Pancreas (tissue), 10 donors: ENCODE measurements at regions not wholly inside any gene's neighbourhood (a gene's known extent, or its start where the extent isn't known, plus 50 kb on each side); places are given as distances from the start of the nearest gene placed in this dataset.

Experiments used
- ATAC-seq, 4 donors: fragments of 200-7000 bp; cut with Tn5 transposase; one replicate each; pipeline versions ENCODE4 v1.8.0 to v1.9.1; 2020; ENCODE audit warnings: mild to moderate bottlenecking in 4 of 4, moderate library complexity in 4 of 4
- DNase-seq, 6 donors: peaks; one replicate each; pipeline ENCODE4 v3.0.0-alpha.2; 2020
- FAIRE-seq: peaks from 2 replicates; lab custom pipeline; 2012; peaks lifted over from hg19 to GRCh38; lab: Jason Lieb, UNC
- H3K27ac ChIP-seq, 4 donors: fragments of 200-600 bp; sonication (generic); 1 replicate in 3 of 4; 2 replicates in 1 of 4; pipeline versions ENCODE4 v1.5.0 to v1.8.0; 2020
- H3K27me3 ChIP-seq, 4 donors: fragments of 200-600 bp; one replicate each; pipeline ENCODE4 v1.8.0; 2021
- H3K36me3 ChIP-seq, 3 donors: fragments of 200-600 bp; sonication (generic) in 1 of 3; one replicate each; pipeline versions ENCODE4 v1.5.0 to v1.8.0; 2020 to 2021
- H3K4me1 ChIP-seq, 3 donors: fragments of 200-600 bp; one replicate each; pipeline ENCODE4 v1.8.0; 2021
- H3K4me3 ChIP-seq, 4 donors: fragments of 200-600 bp; sonication (generic) in 2 of 4; one replicate each; pipeline versions ENCODE4 v1.5.0 to v1.8.0; 2020 to 2021
- H3K9me3 ChIP-seq, 4 donors: fragments of 200-600 bp; one replicate each; pipeline ENCODE4 v1.8.0; 2021
- WGBS, 2 donors: extraction: QIAGEN DNeasy Blood & Tissue Kit; methylation state at CpG; one replicate each; pipeline ENCODE4 v1.1.7; 2013; 5-methylcytosine and 5-hydroxymethylcytosine counted together
- intact Hi-C, 3 donors: fragments of 100-400 bp; cut with DNase I; formaldehyde crosslinking; loops; one replicate each; pipeline versions ENCODE4 v1.11.1 to v1.14.2; 2022
- TF ChIP-seq, protein P1 (sequence below), 4 donors: fragments of 200-600 bp; sonication (generic) in 3 of 4; IDR thresholded peaks; one replicate each; pipeline versions ENCODE4 v1.5.0 to v1.8.0; 2021; ENCODE audit warnings: antibody characterized with exemption in 4 of 4
- donor health status: healthy with polysubstance abuse.
- donor health status: DM: no; HTN: no; CAD: no; lungs with moderate emphysema.
- donor health status: DM: no; HTN: no; CAD: no.
- donor health status: control.
- donor health status: control.
- donor health status: Bipolar disorder and iron deficiency.
- donor health status: DM: yes; HTN: yes; CAD: no.
- donor health status: DM: no; HTN: no; CAD: no.
- donor health status: DM: no; HTN: no; CAD: no.
- donor health status: DM: yes; HTN: yes; CAD: no.

GRCh38 chr22:48572951-48573350 lies 1254.7 kb downstream of the BRD1 start:
- DNase-seq, result peak in 1 of 6 donors; percentile 14
- H3K27ac ChIP-seq, result no peak overlapping the region
- no peaks in the 10 kb centered on the region for H3K4me1 ChIP-seq
- TF ChIP-seq, protein P1, sequence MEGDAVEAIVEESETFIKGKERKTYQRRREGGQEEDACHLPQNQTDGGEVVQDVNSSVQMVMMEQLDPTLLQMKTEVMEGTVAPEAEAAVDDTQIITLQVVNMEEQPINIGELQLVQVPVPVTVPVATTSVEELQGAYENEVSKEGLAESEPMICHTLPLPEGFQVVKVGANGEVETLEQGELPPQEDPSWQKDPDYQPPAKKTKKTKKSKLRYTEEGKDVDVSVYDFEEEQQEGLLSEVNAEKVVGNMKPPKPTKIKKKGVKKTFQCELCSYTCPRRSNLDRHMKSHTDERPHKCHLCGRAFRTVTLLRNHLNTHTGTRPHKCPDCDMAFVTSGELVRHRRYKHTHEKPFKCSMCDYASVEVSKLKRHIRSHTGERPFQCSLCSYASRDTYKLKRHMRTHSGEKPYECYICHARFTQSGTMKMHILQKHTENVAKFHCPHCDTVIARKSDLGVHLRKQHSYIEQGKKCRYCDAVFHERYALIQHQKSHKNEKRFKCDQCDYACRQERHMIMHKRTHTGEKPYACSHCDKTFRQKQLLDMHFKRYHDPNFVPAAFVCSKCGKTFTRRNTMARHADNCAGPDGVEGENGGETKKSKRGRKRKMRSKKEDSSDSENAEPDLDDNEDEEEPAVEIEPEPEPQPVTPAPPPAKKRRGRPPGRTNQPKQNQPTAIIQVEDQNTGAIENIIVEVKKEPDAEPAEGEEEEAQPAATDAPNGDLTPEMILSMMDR (IDR thresholded peaks at IDR 0.05), result no peak
- 47 to 69% methylated on average over 4 of the region's 4 CpGs for WGBS, 2 donors
- no peaks in the 10 kb centered on the region for H3K36me3 ChIP-seq
- no peak for FAIRE-seq
- H3K4me3 ChIP-seq, result no peak overlapping the region
- H3K9me3 ChIP-seq, result no peaks in the 10 kb centered on the region
- no peak for ATAC-seq
- intact Hi-C loops, result no loop called here
- H3K27me3 ChIP-seq, result peaks cover 0 to 6% (median 0%) of the 10 kb centered on the region in 4 donors

GRCh38 chr22:48570912-48571311 lies 1256.8 kb downstream of the BRD1 start:
- Histone ChIP-seq H3K4me3 (no peak overlapping the region), H3K4me1 (no peaks in the 10 kb centered on the region), H3K27ac (no peak overlapping the region), H3K36me3 (no peaks in the 10 kb centered on the region), H3K27me3 (peaks cover 0 to 6% (median 0%) of the 10 kb centered on the region in 4 donors), H3K9me3 (no peaks in the 10 kb centered on the region)
- 83 to 94% methylated on average over 2 of the region's 2 CpGs for WGBS, 2 donors
- intact Hi-C loops, result no loop called here
- FAIRE-seq, result no peak
- ATAC-seq, result no peak
- TF ChIP-seq, protein P1 (IDR thresholded peaks at IDR 0.05), result no peak
- no peak for DNase-seq

DNA sequence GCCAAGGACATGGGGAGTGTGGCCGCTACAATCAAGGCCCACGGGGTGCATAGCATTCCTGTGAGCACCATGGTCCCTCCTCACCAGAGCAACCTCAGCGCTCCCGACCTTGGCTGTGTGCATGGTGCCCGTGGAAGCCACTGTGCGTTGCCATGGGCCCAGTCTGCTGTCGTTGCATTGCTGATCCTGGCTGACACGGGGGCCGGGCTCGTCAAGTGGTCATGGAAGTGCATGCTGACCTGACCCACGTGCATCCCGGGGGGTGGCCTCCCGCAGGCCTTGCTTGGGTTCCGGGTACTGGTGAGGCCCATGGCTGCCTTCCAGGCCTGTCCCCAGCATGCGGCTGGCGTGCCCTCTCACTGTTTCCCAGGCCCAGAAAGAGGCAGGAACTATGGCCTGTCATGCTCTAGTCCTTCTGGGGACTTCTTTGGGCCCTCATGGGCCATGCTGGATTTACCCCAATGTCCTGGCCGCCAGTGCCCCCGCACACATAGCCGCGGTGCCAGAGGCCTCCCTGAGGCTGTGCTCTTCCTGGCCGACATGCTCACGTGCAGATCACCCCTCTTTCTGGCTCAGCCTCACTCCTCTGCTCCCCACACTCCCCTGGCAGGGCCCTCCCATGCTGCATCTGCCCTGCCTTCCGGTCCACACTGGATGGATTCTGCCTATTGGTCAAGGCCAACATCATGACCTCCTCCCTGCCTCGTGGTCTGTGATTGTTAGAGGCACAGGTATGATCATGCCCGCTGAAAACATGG lies 1258.0 kb downstream of the BRD1 start:
- no peak overlapping the region for H3K27ac ChIP-seq
- intact Hi-C loops, result loop anchor here in 1 of 3 donors (5.0 kb wide), 1 partner anchor 48 kb away; no protein-coding TSS in a partner anchor
- FAIRE-seq (no peak), DNase-seq (peak in 1 of 6 donors; percentile 63), ATAC-seq (no peak)
- no peak overlapping the region for H3K4me3 ChIP-seq
- no peaks in the 10 kb centered on the region for H3K4me1 ChIP-seq
- no peaks in the 10 kb centered on the region for H3K36me3 ChIP-seq
- 79 to 90% methylated on average over 25 of the region's 25 CpGs for WGBS, 2 donors
- TF ChIP-seq, protein P1 (IDR thresholded peaks at IDR 0.05), result no peak
- H3K27me3 ChIP-seq, result peaks cover 0 to 2% (median 0%) of the 10 kb centered on the region in 4 donors
- H3K9me3 ChIP-seq, result no peaks in the 10 kb centered on the region

DNA sequence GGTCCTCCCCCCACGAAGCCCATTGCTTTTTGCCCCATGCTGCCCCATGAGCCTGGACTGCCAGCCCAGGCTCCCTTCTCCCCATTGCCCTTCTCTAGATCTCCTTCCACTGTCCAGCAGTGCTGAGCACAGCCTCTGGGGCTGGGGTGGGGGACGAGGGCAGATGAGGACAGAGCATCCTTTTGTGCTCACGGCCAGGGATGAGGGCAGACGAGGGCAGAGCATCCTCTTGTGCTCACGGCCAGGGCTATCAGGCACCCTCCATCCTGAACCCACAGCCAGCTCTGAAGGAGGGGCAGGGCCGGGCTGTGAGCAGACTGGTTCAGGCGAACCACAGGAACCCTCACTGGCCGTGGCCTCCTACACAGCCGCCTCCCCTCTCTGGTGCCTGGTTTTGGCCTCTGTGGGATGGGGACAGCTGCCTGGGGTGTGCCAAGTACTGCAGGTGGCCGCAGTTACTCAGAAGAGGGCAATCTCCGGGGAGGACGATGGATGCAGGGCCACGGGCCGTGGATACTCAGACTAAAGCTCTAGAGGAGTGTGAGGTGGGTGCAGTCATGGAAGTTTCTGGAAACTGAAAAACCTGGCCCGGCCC lies 1258.8 kb downstream of the BRD1 start:
- TF ChIP-seq, protein P1 (IDR thresholded peaks at IDR 0.05), result no peak
- WGBS, 2 donors, result 63 to 72% methylated on average over 15 of the region's 15 CpGs
- Histone ChIP-seq H3K4me3 (no peak overlapping the region), H3K4me1 (no peaks in the 10 kb centered on the region), H3K27ac (no peak overlapping the region), H3K27me3 (no peaks in the 10 kb centered on the region), H3K36me3 (no peaks in the 10 kb centered on the region), H3K9me3 (no peaks in the 10 kb centered on the region)
- no peak for ATAC-seq
- FAIRE-seq, result no peak
- intact Hi-C loops, result loop anchor here in 1 of 3 donors (5.0 kb wide), 1 partner anchor 48 kb away; no protein-coding TSS in a partner anchor
- DNase-seq, result peak in 1 of 6 donors; percentile 42
